Neural crest cell (in vitro differentiated cells): ENCODE measurements at regions not wholly inside any gene's neighbourhood (a gene's known extent, or its start where the extent isn't known, plus 50 kb on each side); places are given as distances from the start of the nearest gene placed in this dataset.

Source experiments
- DNase-seq: peaks from one replicate; pipeline ENCODE4 v3.0.0; 2021; ENCODE audit warnings: low read depth, mixed read lengths, low spot score
- H3K27ac Mint-ChIP-seq: one replicate; pipeline ENCODE4 v1.8.0; 2021; ENCODE audit warnings: mild to moderate bottlenecking, mixed read lengths; ENCODE audit not compliant: unreplicated experiment
- H3K27me3 Mint-ChIP-seq: 2 replicates; pipeline ENCODE4 v1.8.0; 2021; ENCODE audit warnings: low read depth, mild to moderate bottlenecking, mixed read lengths
- H3K36me3 Mint-ChIP-seq: 2 replicates; pipeline ENCODE4 v1.8.0; 2021; ENCODE audit warnings: low read depth, mild to moderate bottlenecking, mixed read lengths
- H3K4me1 Mint-ChIP-seq: 2 replicates; pipeline ENCODE4 v1.8.0; 2021; ENCODE audit warnings: mixed read lengths
- H3K4me3 Mint-ChIP-seq: one replicate; pipeline ENCODE4 v1.8.0; 2021; ENCODE audit warnings: mild to moderate bottlenecking, mixed read lengths
- H3K9me3 Mint-ChIP-seq: 2 replicates; pipeline ENCODE4 v1.8.0; 2021; ENCODE audit warnings: mixed read lengths
- CTCF ChIP-seq: fragments of 200-600 bp; sonication (generic); conservative IDR thresholded peaks from 2 replicates; pipeline ENCODE4 v1.5.0; 2021; ENCODE audit warnings: antibody characterized with exemption, mild to moderate bottlenecking

DNA sequence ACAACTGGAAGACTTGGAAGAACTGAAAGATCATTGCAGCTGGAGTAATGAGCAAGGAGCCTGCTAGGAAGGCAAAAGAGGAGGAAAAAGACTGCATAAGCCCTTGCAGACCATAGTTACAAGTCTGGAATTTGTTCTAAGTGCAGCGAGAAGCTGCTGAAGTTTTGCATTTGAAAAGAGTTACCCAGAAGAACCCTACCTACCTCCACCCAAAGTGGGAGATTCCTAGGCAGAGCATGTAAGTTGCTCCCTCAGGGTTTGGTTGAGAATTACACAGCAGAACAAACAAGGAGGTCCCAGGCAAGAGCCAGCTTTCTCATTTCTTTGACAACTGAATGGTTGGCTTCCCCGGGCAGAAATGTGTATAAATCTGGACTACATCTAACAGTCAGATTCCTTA, 118.7 kb upstream of the NUDT7 start:
- no peak for DNase-seq
- no peak for TF ChIP-seq CTCF
- Mint-ChIP-seq H3K36me3 (no peaks in the 10 kb centered on the region), H3K4me1 (no peaks in the 10 kb centered on the region), H3K4me3 (no peak overlapping the region), H3K27ac (no peak overlapping the region), H3K27me3 (no peaks in the 10 kb centered on the region), H3K9me3 (peaks cover 4% of the 10 kb centered on the region)

- no peaks in the 10 kb centered on the region for H3K27me3 Mint-ChIP-seq
- no peak overlapping the region for H3K27ac Mint-ChIP-seq
- no peak overlapping the region for H3K4me3 Mint-ChIP-seq
- no peaks in the 10 kb centered on the region for H3K36me3 Mint-ChIP-seq
- no peaks in the 10 kb centered on the region for H3K4me1 Mint-ChIP-seq
- TF ChIP-seq CTCF, result no peak
- H3K9me3 Mint-ChIP-seq, result peaks cover 3% of the 10 kb centered on the region
- no peak for DNase-seq
Observed at GRCh38 chr16:77610496-77610895, 111.8 kb upstream of the NUDT7 start.

DNA sequence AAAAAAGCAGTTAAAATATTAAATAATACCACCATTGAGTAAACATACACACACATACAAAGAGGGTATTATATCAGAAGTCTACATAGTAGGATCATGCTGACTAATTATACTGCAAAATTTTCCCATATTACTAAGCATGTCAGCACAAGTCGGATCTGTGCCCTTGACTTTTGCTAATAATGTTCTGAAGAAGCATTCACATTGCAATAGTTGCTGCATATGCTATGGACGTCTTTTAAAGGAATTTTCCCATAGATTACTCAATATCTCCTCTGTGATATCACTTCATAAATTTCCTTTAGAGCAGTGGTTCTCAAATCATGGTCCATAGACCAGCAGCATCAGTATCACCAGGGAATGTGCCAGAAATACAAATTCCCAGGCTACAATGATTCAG, 110.9 kb upstream of the NUDT7 start:
- Mint-ChIP-seq H3K27ac (no peak overlapping the region), H3K27me3 (no peaks in the 10 kb centered on the region), H3K4me1 (no peaks in the 10 kb centered on the region), H3K9me3 (peaks cover 3% of the 10 kb centered on the region), H3K36me3 (no peaks in the 10 kb centered on the region), H3K4me3 (no peak overlapping the region)
- DNase-seq, result no peak
- no peak for TF ChIP-seq CTCF

- Mint-ChIP-seq H3K4me3 (no peak overlapping the region), H3K9me3 (peaks cover 3% of the 10 kb centered on the region), H3K27ac (no peak overlapping the region), H3K36me3 (no peaks in the 10 kb centered on the region), H3K4me1 (no peaks in the 10 kb centered on the region), H3K27me3 (no peaks in the 10 kb centered on the region)
- no peak for DNase-seq
- TF ChIP-seq CTCF, result no peak
Observed at GRCh38 chr16:77612596-77612995, 109.7 kb upstream of the NUDT7 start.

DNA sequence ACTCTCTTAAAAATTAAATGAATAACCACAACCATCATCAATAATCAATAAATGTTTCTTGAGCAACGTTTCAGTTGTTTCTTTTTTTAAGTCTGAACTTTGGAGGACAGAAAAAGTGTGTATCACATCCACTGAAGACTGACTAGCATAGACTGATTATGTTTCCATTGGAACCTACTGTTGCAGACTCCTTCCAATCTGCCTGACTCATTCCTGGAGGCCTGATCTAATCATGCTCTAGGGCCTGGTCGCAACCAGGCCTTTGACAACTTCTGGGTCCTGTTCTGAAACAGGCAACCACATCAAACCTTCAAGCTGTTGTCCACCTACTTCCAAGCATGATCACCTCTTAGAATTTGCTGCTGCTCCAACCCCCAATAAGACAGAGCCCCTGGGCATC, 109.2 kb upstream of the NUDT7 start:
- TF ChIP-seq CTCF, result no peak
- Mint-ChIP-seq H3K27ac (no peak overlapping the region), H3K4me3 (no peak overlapping the region), H3K4me1 (no peaks in the 10 kb centered on the region), H3K36me3 (no peaks in the 10 kb centered on the region), H3K27me3 (no peaks in the 10 kb centered on the region), H3K9me3 (peaks cover 3% of the 10 kb centered on the region)
- no peak for DNase-seq

GRCh38 chr16:77617553-77617952, 104.8 kb upstream of the NUDT7 start:
- Mint-ChIP-seq H3K27ac (no peak overlapping the region), H3K4me3 (no peak overlapping the region), H3K9me3 (no peaks in the 10 kb centered on the region), H3K36me3 (no peaks in the 10 kb centered on the region), H3K27me3 (peaks cover 2% of the 10 kb centered on the region), H3K4me1 (no peaks in the 10 kb centered on the region)
- TF ChIP-seq CTCF, result no peak
- no peak for DNase-seq
